Endothelial cell of umbilical vein (primary cell): ENCODE measurements at regions not wholly inside any gene's neighbourhood (a gene's known extent, or its start where the extent isn't known, plus 50 kb on each side); places are given as distances from the start of the nearest gene placed in this dataset.

Source experiments
- BruUV-seq: library from RNA; stranded (reverse); fragments of 400-500 nt; replicated peaks from 2 replicates; lab custom pipeline; 2021; lab: Mats Ljungman, UMichigan
- CTCF ChIA-PET: fragments of 300-600, 350-600 bp; sonication (Branson Sonifier 250); formaldehyde crosslinking; loops from one replicate; lab custom pipeline; 2021; ENCODE audit warnings: antibody characterized with exemption, inconsistent platforms; lab: Charles Lee
- POLR2A ChIA-PET: fragments of 300-600, 350-600 bp; sonication (Branson Sonifier 250); formaldehyde crosslinking; loops from one replicate; lab custom pipeline; 2021; ENCODE audit warnings: antibody characterized with exemption, inconsistent platforms; lab: Charles Lee
- DNase-seq: peaks from one replicate; pipeline ENCODE4 v3.0.0-alpha.2; 2011; ENCODE audit warnings: low read depth, low spot score
- FAIRE-seq: peaks from 2 replicates; lab custom pipeline; 2011; peaks lifted over from hg19 to GRCh38; lab: Jason Lieb, UNC
- H2AFZ ChIP-seq: 2 replicates; pipeline ENCODE4 v1.6.0; 2012; ENCODE audit warnings: low read depth, low read length, control low read depth, inconsistent platforms
- H3K27ac ChIP-seq: 2 replicates; pipeline ENCODE4 v1.5.1; 2011; ENCODE audit warnings: low read depth, mild to moderate bottlenecking, control low read depth, low read length, moderate library complexity; ENCODE audit not compliant: insufficient read depth
- H3K27me3 ChIP-seq, 2 experiments: 2 replicates each; pipeline versions ENCODE4 v1.6.0 to v1.6.1; 2011; ENCODE audit warnings: low read length in 2 of 2, mixed read lengths in 1 of 2; ENCODE audit not compliant: control insufficient read depth in 2 of 2, insufficient read depth in 2 of 2
- H3K36me3 ChIP-seq, 2 experiments: 2 replicates in 1 of 2; 3 replicates in 1 of 2; pipeline ENCODE4 v1.5.1; 2011; ENCODE audit warnings: low read length in 2 of 2, mild to moderate bottlenecking in 1 of 2, moderate library complexity in 1 of 2; ENCODE audit not compliant: control insufficient read depth in 2 of 2, insufficient read depth in 2 of 2; ENCODE audit errors: extremely low read depth in 1 of 2
- H3K4me1 ChIP-seq: 3 replicates; pipeline ENCODE4 v1.5.1; 2011; ENCODE audit warnings: mild to moderate bottlenecking, low read length; ENCODE audit not compliant: control insufficient read depth, insufficient read depth; ENCODE audit errors: extremely low read depth
- H3K4me2 ChIP-seq: 2 replicates; pipeline ENCODE4 v1.6.1; 2011; ENCODE audit warnings: low read length, control low read depth, mixed read lengths; ENCODE audit not compliant: insufficient read depth
- H3K4me3 ChIP-seq, 3 experiments: fragments of 200-600 bp in 1 of 3; sonication (generic), shearing (Covaris generic) in 1 of 3; replicated peaks in 1 of 3; 2 replicates each; pipeline ENCODE4 v1.5.1; 2011 to 2016; ENCODE audit warnings: control low read depth in 3 of 3, low read length in 3 of 3, mild to moderate bottlenecking in 2 of 3, inconsistent platforms in 1 of 3, low read depth in 1 of 3, moderate library complexity in 1 of 3; ENCODE audit not compliant: insufficient read depth in 1 of 3
- H3K79me2 ChIP-seq: 2 replicates; pipeline ENCODE4 v1.6.0; 2012; ENCODE audit warnings: low read length, inconsistent platforms; ENCODE audit not compliant: control insufficient read depth, insufficient read depth
- H3K9ac ChIP-seq: replicated peaks from 2 replicates; pipeline ENCODE3; 2011; ENCODE audit warnings: low read length, control low read depth; ENCODE audit not compliant: insufficient read depth; ENCODE audit errors: extremely low read depth
- H3K9me1 ChIP-seq: replicated peaks from 3 replicates; pipeline ENCODE4 v1.6.0; 2011; ENCODE audit warnings: mild to moderate bottlenecking, low read length; ENCODE audit not compliant: control insufficient read depth, insufficient read depth; ENCODE audit errors: extremely low read depth
- H3K9me3 ChIP-seq: replicated peaks from 2 replicates; pipeline ENCODE4 v1.5.1; 2012; ENCODE audit warnings: low read length, inconsistent platforms; ENCODE audit not compliant: control insufficient read depth, insufficient read depth
- H4K20me1 ChIP-seq: replicated peaks from 2 replicates; pipeline ENCODE3; 2011; ENCODE audit warnings: mild to moderate bottlenecking, low read length; ENCODE audit not compliant: control insufficient read depth, insufficient read depth; ENCODE audit errors: extremely low read depth
- EZH2 ChIP-seq: IDR thresholded peaks from 2 replicates; pipeline ENCODE4 v1.6.1; 2012; ENCODE audit warnings: borderline replicate concordance, low read depth, mild to moderate bottlenecking, moderate library complexity, low read length, inconsistent platforms; ENCODE audit not compliant: severe bottlenecking
- FOS ChIP-seq: IDR thresholded peaks from 2 replicates; pipeline ENCODE4 v1.6.1; 2011; ENCODE audit warnings: mild to moderate bottlenecking, low read length, moderate library complexity, borderline replicate concordance; ENCODE audit not compliant: insufficient read depth
- GATA2 ChIP-seq: IDR thresholded peaks from 2 replicates; pipeline ENCODE4 v1.7.0; 2011; ENCODE audit warnings: low read depth, mild to moderate bottlenecking, moderate library complexity, mixed read lengths, low read length; ENCODE audit not compliant: insufficient read length, insufficient read depth
- JUN ChIP-seq: IDR thresholded peaks from 2 replicates; pipeline ENCODE4 v1.6.1; 2011; ENCODE audit warnings: borderline replicate concordance, low read depth; ENCODE audit not compliant: insufficient read length, insufficient read depth
- MYC ChIP-seq: IDR thresholded peaks from one replicate; pipeline ENCODE4 v1.6.1; 2011; ENCODE audit warnings: mild to moderate bottlenecking, low read depth, low read length
- POLR2A ChIP-seq: IDR thresholded peaks from 2 replicates; pipeline ENCODE4 v1.6.1; 2012; ENCODE audit warnings: low read depth, mild to moderate bottlenecking, control low read depth, low read length
- POLR2AphosphoS5 ChIP-seq: IDR thresholded peaks from 2 replicates; pipeline ENCODE4 v1.6.1; 2012; ENCODE audit warnings: low read depth, mild to moderate bottlenecking, control low read depth, low read length, moderate library complexity; ENCODE audit not compliant: insufficient read depth
- dilution Hi-C: fragments of 300-500 bp; cut with MboI; formaldehyde crosslinking; loops from one replicate; pipeline ENCODE4 v1.15.0; 2019; ENCODE audit warnings: low sequenced_read_pairs; ENCODE audit not compliant: extremely low pct_ligation_motif_present
- intact Hi-C: fragments of 100-400 bp; cut with micrococcal nuclease; formaldehyde crosslinking; loops from one replicate; pipeline ENCODE4 v1.10.0; 2022
- TF ChIP-seq, protein P1 (sequence below): IDR thresholded peaks from 2 replicates; pipeline ENCODE4 v1.6.1; 2011; ENCODE audit not compliant: insufficient read depth, insufficient read length
- TF ChIP-seq, protein P2 (sequence below), 2 donors: IDR thresholded peaks; 1 replicate in 1 of 2; 2 replicates in 1 of 2; pipeline ENCODE4 v1.5.1; 2011; ENCODE audit warnings: low read length in 2 of 2, mild to moderate bottlenecking in 2 of 2, moderate library complexity in 2 of 2, control low read depth in 1 of 2, inconsistent platforms in 1 of 2, low read depth in 1 of 2; ENCODE audit not compliant: insufficient read depth in 1 of 2; ENCODE audit errors: extremely low read depth in 1 of 2

DNA sequence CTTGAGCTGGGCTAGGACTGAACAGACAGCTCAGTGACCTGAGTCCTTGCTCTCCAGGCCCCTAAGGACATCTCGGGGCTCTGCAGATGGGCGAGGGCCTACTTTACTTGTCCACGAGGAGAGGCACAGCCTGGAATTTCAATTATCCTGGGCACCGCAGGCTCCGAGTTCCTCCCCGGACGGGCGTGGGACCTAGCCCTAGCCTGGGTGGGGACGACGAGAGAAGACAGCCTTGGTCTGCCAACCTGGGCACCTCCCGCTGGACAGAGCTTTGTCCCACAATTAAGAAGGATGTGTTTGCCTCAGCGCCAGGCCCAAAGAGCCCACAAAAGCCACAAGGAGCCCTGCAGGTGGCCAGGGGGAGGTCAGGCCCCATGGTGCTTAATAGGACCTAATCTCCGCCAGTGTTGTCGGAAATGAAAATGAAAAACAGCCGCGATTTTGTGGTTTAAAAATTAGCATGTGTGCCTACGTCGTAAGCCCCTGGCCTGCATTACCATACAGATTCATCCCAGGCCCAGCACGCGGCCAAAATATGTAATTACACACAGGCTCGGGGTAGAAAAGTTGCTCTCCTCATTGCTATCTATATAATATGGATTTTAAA, 51.4 kb upstream of the LHX1 start:
- no peak overlapping the region for H3K4me2 ChIP-seq
- no peaks in the 10 kb centered on the region for H3K36me3 ChIP-seq
- no peaks in the 10 kb centered on the region for H3K9me1 ChIP-seq
- dilution Hi-C loops, result no loop called here
- no peaks in the 10 kb centered on the region for H4K20me1 ChIP-seq
- H3K4me1 ChIP-seq, result no peaks in the 10 kb centered on the region
- no TSS peak for BruUV-seq
- H3K27ac ChIP-seq, result no peak overlapping the region
- DNase-seq (no peak), FAIRE-seq (no peak)
- H3K27me3 ChIP-seq, result peaks cover 22 to 27% of the 10 kb centered on the region in 2 experiments
- no peak overlapping the region for H3K4me3 ChIP-seq
- H3K79me2 ChIP-seq, result no peaks in the 10 kb centered on the region
- H2AFZ ChIP-seq, result no peak overlapping the region
- intact Hi-C loops, result no loop called here
- ChIA-PET CTCF (interaction anchor here (0.6 kb wide), 1 partner anchor 208 kb away, joined by 3 read pairs; no protein-coding TSS in a partner anchor), POLR2A (no interaction called here)
- H3K9me3 ChIP-seq, result no peaks in the 10 kb centered on the region
- no peak overlapping the region for H3K9ac ChIP-seq
- no peak for TF ChIP-seq POLR2A
- TF ChIP-seq, protein P1, sequence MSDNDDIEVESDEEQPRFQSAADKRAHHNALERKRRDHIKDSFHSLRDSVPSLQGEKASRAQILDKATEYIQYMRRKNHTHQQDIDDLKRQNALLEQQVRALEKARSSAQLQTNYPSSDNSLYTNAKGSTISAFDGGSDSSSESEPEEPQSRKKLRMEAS, result no peak
- TF ChIP-seq MYC, result no peak
- TF ChIP-seq POLR2AphosphoS5, result no peak
- no peak for TF ChIP-seq GATA2
- TF ChIP-seq EZH2, result no peak
- no peak for TF ChIP-seq FOS
- TF ChIP-seq JUN, result no peak
- TF ChIP-seq, protein P2, sequence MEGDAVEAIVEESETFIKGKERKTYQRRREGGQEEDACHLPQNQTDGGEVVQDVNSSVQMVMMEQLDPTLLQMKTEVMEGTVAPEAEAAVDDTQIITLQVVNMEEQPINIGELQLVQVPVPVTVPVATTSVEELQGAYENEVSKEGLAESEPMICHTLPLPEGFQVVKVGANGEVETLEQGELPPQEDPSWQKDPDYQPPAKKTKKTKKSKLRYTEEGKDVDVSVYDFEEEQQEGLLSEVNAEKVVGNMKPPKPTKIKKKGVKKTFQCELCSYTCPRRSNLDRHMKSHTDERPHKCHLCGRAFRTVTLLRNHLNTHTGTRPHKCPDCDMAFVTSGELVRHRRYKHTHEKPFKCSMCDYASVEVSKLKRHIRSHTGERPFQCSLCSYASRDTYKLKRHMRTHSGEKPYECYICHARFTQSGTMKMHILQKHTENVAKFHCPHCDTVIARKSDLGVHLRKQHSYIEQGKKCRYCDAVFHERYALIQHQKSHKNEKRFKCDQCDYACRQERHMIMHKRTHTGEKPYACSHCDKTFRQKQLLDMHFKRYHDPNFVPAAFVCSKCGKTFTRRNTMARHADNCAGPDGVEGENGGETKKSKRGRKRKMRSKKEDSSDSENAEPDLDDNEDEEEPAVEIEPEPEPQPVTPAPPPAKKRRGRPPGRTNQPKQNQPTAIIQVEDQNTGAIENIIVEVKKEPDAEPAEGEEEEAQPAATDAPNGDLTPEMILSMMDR (IDR thresholded peaks at IDR 0.05; ENCODE audit: extremely low read depth in 1 of 2, insufficient read depth in 1 of 2, low read depth in 1 of 2, low read length in 2 of 2), result no peak
